Activated T-helper 1 cell treated with anti-CD3 and anti-CD28 coated beads, Interleukin-2, amount 50 U/mL, for 16 hours (primary cell): ENCODE measurements at regions not wholly inside any gene's neighbourhood (a gene's known extent, or its start where the extent isn't known, plus 50 kb on each side); places are given as distances from the start of the nearest gene placed in this dataset.
"Not testable (repeated sequence)": the region's sequence is repeated elsewhere in the genome, so short reads cannot be mapped to it uniquely, and the experiment has no call there.

Source experiments
- DNase-seq, 2 donors: peaks; one replicate each; pipeline ENCODE4 v3.0.0-alpha.2; 2020; ENCODE audit warnings: low read depth in 1 of 2, low spot score in 1 of 2

DNA sequence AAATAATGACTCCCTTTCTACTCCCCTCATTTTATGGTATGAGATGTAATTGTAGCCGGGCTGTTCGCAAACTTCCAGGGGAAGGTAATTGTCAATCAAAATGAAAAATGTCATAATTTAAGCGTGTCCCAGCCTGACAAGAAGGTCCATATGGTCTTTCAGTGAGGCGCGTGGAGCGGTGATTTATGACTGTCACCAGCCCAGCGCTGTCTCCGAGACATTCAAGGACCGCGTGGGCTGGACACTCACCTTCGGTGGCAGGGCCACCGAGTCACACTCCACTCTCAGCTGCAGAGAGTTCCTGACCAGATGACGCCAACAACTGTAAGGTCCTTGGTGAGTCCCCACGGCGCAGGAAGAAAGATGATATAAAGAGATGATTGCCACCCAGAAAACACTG lies 157.7 kb upstream of the TNRC6C start:
- DNase-seq, result no peak

DNA sequence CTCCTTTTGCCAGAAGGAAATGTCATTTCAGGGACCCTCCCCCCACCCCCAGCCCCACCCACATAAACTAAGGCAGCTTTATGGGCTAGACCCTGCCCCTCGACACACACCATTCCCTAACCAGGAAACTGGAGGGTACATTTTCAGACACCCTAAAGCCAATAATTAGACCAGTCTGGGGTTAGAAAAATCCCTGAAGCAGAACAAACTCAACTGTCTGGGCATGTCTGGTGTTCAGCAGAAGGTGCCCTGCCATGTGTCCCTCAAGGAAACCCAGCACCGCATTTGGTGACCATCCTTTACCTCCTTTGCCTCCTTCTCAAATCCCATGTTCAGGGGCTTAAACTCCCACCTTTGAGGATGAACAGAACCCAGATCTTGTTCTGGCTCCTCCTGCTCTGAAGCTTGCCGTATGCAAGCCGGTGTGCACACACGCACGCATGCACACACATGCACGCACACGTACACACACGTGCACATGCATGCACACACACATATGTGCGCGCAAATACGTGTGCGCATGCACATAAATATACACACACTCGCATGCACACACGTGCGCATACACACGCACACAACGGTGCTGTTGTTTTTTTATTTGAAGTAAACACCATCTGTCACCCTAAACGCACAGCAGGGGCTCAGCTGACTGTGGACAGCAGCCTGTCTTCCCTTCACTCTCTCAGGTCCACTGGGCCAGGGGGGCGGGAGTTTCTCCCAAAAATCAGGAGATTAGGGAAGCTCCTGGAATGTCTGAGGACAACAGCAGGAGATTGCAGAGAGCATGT lies 156.8 kb upstream of the TNRC6C start:
- no peak for DNase-seq

DNA sequence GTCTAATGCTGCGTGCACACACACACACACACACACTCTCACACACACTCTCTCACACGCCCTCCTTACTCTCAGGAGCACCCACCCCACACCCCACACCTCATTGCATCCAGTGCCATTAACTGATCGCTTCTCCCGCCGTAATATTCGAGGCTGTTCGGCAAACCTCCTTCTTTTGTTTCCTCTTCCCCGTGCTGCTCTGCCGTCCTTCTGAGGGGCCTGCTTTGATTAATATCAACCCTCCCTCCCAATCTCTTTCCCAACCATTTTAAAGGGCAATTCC lies 156.2 kb upstream of the TNRC6C start:
- DNase-seq, result no peak

DNA sequence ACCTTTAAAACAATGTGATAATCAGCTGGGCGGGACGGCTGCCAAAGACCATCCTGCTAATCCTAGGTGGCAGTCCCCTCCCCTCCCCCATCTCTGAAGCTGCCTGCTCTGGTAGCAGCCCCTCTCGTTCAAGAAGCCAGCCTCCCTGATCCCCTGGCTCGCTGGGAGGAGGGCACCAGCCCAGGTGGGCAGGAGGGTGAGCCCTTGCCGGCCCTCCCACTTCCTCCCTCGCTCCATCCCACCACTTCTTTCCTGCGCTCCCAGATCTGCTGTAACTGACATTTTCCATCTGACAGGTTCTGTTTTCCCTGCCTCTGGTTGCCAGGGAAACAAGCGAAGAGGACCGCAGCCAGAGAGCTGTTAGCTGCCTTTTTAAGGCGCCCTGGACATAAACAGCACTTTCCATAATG lies 155.7 kb upstream of the TNRC6C start:
- DNase-seq, result no peak

DNA sequence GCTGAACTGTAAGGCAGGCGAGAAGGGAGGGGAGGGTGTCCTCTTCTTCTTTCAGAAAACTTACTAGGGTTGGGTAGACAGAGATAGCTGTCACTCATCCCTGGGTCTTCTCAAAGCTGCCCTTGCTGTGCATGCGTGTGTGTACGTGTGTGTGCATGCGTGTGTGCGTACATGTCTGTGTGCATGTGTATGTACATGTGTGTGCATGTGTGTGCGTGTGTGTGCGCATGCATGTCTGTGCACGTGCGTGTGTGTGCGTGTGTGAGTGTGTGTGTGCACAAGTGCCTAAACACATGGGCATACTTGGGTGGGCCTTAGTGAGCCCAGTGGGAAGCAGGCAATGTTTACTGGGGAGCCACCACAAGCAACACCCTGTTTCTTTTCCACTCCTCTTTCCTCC lies 154.8 kb upstream of the TNRC6C start:
- DNase-seq, result no peak

DNA sequence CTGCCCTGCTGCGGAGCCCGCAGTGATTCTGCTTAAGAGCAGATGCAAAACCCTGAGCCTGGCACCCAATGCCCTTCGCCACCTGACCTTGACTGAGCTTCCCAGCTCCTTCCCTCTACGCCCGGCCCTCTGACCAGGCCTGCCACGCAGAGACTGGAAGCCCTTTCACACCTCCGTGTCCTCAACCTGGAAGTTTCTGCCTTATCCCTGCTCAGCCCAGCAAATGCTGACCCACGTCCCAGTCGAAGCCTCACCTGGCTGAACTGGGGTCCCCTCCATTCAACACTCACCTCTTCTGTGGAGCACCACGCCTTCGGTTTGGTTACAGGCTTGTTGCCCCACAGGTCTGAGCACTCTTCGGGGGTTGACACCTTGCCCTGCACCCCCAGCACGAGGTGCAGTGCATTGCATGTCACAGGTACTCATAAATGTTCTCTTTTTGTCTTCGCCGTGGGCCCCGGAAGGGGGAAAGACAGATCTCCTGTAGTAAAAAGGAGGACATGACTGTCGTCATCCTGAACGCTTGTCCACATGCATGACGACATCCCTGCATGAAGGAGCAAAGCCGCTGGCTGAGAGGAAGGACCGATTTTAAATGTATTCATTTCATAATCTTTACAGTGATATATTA lies 153.6 kb upstream of the TNRC6C start:
- DNase-seq, result no peak

DNA sequence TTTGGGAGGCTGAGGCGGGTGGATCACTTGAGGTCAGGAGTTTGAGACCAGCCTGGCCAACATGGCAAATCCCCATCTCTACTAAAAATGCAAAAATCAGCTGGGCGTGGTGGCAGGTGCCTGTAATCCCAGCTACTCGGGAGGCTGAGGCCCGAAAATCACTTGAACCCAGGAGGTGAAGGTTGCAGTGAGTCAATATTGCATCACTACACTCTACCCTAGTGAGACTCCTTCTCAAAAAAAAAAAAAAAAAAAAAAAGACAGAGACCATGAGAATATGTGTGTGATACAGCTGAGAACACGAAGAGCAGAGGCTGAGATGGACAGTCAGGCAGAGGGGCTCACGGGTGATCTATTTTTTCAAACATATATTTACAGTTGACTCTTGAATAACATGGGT lies 152.5 kb upstream of the TNRC6C start:
- DNase-seq, result not testable (repeated sequence)

DNA sequence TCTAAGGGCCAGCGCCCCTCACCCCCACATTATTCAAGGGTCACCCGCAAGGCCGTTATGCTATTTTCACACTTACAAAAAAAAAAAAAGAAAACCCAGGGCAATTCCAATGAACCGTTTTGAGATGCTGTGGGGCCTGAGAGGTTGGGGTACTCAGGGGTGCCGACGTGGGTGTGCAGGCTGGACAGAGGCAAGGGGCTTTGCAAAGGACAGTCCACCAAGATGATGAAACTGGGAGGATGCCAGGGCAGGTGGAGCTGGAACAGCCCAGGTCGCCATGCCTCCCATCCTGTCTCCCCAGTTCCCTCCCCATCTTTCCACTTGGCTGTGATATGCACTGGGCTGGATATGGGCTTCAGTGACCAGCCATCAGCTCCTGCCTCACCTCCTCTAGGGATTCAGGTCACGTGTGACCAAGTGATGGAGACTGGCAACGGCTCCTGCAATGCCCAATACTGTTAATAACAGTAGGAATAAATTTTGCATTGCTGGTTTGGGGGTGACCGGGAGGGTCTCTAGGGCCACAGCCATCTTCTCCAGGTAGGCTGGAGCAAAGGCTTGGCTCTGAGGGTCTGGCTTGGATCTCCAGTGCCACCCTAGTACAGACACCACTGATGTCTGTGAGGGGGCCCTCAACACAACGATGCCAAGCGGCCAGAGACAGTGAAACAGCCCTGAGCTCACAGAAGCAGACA lies 151.3 kb upstream of the TNRC6C start:
- no peak for DNase-seq

DNA sequence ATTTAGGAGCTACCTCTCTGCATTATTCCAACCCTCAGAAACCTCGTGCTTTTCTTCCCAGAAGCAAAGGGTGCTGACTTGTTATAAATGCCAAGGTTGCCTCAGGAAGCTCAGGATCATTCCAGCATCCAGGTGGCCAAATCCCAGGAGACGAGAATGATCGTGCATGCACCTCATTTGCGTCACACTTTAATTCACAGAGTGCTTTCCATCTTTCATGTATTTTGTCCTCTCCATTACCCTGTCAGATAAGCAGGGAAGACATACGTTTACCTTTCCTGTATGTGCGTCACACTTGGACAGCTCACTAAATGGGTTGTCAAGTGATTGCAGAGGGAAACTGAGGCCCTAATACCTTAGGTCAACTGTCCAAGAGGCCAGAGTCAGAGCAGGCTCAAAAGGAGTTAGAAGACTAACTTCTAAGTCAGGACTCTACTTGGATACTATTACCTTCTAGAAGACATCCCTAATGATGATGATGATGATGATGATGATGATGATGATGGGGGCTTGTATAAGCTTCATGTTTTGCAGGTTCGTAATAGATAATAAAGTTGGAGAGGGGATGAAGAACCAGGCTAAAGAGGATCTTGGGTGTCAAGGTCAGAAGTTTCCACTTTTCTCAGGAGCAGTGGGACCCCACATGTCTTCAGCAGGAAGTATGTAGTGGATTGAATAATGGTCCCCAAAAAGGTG lies 150.6 kb upstream of the TNRC6C start:
- no peak for DNase-seq

DNA sequence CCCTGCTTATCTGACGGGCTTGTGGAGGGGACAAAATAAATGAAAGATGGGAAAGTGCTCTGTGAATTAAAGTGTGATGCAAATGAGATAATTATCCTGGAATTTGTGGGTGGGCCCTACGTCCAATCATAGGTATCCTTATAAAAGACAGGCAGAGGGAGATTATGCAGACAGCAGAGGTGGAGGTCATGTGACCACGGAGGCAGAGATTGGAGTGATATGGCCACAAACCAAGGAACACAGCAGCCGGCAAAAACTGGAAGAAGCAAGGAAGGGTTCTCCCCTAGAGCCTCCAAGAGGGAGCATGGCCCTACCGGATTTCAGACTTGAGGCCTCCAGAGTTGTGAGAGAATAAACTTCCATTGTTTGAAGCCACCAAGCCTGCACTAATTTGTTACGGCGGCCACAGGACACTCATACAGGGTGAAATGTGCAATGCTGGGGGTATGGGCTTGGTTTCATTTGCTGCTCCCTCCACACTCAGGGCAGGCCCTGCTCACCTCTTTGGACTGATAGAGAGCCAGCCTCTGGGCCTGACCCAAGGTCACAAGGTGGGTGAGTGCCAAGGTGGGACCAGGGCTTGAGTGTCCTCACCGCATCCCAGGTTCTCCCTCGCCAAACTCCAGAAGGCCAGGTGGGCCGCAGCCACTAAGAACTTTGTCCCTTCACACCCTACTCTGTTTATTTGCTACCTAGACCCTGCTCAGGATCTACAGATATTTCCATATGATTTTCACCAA lies 149.6 kb upstream of the TNRC6C start:
- DNase-seq, result no peak

DNA sequence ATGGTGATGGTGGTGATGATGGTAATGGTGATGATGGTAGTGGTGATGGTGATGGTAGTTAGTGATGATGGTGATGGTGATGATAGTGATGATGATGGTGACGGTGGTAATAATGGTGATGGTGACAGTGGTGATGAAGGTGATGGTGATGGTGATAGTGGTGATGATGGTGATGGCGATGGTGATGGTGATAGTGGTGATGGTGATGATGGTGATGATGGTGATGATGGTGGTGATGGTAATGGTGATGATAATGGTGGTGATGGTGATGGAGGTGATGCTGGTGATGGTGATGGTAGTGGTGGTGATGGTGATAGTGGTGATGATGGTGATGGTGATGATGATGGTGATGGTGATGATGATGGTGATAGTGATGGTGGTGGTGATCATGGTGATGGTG lies 148.7 kb upstream of the TNRC6C start:
- no peak for DNase-seq

DNA sequence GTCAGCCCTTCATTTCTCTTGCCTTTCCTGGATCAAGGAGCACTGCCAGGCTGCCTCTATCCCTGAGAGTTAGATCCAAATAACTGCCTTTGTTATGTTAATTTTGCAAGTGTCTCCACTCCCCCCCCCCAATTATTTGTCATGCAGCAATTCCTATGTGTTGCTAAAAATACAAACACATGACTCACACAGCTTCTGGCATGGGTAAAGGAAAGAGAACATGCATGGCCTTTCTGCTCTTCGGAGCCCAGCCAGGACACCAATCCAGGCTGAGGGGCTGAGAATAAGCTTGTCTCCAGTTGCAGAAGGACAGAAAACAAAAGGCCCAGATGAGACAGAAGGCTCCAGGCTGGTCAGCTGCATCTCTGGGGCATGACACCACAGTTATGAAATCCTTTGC lies 148.0 kb upstream of the TNRC6C start:
- no peak for DNase-seq

DNA sequence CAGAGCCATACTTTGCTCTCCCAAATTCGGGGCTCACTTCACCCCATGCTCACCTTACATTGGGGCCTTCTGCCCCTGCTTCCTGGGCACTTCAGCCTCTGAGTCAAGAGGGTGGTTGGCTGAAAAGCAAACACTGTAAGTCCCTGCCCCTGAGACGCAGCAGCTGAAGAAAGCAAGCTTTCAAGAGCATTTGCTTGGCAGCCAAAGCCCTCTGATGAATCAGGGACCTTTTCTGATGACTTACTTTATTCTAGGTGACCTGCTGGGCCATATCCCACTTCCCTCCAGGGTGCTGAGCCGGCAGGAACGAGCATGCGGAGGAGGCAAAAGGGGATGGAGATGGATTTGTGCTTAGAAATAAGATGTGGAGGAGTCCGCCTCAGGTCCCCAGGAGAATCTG lies 147.0 kb upstream of the TNRC6C start:
- DNase-seq, result no peak

DNA sequence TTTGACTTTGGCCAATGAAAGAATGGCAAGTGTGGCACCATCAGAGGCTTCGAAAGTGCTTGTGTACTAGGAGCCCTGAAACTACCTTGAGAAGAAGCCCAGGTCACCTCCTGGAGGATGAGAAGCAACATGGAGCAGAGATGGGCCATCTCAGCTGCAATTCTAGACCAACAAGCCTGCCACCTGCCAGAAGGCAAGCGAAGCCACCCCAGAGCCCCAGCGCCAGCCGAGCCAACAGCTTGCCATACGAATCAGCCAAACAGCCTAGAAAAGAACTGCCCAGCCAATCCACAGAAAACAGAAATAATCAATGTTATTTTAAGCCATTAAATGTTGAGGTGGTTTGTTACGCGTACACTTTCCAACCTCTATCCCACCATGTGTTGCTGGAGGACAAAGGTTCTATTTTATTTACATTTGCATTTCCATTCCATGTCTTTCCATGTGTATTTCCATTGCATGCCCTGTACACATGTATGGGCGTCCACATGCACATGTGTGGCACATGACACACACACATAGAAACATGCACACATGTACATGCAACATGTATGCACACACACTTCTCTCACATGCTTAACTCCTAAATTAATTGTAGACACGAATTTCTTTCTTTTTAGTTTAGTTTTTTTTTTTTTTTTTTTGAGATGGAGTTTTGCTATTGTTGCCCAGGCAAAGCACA lies 144.3 kb upstream of the TNRC6C start:
- DNase-seq, result no peak

DNA sequence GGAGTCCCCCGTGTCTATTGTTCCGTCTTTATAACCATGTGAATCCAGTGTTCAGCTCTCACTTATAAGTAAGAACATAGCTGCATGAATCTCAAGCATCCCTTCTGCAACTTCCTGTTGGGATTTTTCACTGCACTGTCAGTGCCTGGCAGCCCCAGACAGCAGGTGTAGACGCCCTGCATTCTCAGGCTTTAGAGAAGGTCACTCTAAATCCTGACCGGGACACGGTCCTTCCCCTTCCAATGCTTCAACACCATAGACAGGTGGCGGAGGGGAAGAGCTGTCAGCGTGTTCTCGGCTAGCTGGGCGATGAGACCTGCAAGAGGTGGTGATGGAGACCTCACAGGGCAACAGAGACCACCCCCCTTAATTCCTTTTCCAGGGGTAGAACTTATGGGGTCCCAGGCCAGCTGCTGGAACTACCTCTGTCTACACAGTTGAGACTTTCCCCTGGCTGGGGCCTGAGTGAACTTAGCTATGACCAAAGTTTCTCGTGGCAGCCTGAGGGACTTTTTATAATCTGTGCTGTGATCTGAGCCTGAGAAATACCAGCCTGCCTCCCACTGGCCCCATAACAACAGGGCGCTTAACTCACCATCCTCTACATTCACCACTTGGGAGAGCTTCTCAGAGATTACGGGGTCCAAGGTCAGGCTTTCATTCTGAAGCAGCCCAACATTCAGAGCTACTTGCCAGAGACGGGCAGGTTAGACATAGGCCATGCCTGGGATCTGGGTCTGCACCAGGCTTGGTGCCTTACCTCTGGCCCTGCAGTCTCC lies 143.2 kb upstream of the TNRC6C start:
- DNase-seq, result no peak

DNA sequence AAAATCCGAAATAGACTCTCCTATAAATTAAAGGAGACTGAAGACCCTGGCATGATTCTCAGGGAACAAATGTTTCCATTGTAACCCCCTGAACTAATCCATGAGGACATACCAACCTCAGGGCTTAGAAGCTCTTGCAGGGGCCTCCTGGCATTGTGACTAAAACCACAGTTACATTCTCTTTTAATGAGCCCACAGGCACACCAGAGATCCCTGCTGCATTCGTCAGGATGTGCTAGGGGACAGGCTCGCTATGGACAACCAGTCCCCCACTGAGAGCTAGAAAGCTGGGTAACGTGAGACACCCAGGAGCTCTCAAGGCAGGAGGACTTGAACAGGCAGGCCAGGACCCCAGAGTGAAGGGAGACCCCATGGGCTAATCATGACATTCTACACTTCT lies 140.6 kb upstream of the TNRC6C start:
- DNase-seq, result no peak

DNA sequence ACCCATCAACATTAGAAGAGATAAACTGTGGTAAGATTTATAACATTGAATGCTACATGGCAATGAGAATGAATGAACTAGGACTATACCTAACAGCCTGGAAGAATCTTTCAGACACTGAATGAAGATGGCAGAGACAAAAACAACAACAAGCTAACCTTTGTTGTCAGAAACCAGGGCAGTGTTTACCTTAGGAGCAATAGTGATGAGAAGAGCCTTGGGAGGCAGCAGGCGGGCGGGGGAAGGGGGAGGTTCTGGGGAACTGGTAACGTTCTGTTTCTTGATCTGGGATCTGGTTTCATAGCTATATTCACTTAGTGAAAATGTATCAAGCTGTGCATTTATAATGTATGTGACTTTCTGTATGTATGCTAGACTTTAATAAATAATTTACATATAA lies 139.0 kb upstream of the TNRC6C start:
- no peak for DNase-seq

DNA sequence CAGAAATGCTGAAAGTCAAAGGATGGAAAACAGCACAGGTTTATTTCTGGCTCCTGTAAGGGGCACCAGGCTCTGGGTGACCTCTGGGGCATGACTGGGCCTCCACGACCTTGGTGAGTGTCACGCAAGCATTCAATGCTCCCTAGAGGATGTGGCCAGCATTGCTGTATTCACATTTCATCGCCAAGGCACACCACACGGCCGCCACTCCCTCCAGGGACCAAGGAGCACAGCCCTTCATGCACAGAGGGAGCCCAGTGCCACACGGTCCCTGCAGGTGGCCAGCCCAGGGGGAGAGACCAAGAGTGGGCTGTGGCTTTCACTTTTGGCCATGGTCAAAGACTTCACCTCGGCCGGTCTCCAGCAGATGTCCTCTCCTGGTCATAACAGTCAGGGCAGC lies 137.4 kb upstream of the TNRC6C start:
- DNase-seq, result no peak

DNA sequence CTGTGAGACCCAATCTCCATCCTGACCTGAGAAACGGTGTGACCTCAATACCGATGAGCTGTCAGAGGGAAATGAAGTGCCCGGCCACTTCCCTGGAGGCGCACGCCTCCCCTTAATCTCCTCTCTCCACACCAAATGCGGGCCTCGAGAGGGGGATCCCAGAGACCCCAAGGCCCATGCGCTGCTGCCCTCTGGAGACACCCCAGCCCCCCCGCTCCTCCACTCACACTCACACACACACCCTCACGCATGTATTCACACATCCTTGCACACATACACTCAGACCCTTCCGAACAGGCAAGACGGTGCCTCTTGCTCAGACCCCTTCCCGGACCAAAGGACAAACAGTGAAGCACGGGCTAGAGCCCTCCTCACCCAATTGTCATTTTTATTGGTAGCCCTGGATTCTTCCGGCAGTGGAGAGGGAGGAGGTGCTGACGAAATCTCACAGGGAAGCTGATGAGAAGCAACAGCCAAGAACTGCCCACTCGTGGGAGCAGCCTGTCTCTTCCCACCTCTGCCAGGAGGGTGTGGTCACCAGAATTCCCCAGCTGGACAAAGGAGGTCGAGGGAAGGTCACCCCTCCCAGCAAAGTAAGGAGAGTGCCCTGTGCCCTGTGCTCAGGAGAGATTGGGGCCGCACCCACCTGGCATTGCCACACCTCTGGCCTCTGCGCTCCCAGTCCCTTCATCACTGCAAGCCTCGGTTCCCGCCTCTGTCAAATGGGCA lies 136.0 kb upstream of the TNRC6C start:
- DNase-seq, result no peak
